Neuronal stem cell (in vitro differentiated cells): ENCODE measurements at regions not wholly inside any gene's neighbourhood (a gene's known extent, or its start where the extent isn't known, plus 50 kb on each side); places are given as distances from the start of the nearest gene placed in this dataset.

Experiments
- DNase-seq: peaks from one replicate; pipeline ENCODE4 v3.0.0-alpha.2; 2013; ENCODE audit warnings: low spot score
- H2AFZ ChIP-seq: one replicate; pipeline ENCODE4 v1.6.1; 2013; ENCODE audit warnings: mild to moderate bottlenecking, low read length, inconsistent platforms
- H2AK5ac ChIP-seq: 2 replicates; pipeline ENCODE4 v1.6.1; 2013; ENCODE audit warnings: low read depth, mild to moderate bottlenecking, inconsistent platforms, low read length, moderate library complexity, mixed read lengths
- H2BK120ac ChIP-seq: 2 replicates; pipeline ENCODE4 v1.6.1; 2013; ENCODE audit warnings: low read depth, mild to moderate bottlenecking, inconsistent platforms, low read length, moderate library complexity, mixed read lengths
- H2BK12ac ChIP-seq: one replicate; pipeline ENCODE4 v1.6.1; 2013; ENCODE audit warnings: low read length, inconsistent platforms
- H2BK15ac ChIP-seq: 2 replicates; pipeline ENCODE4 v1.6.1; 2013; ENCODE audit warnings: mild to moderate bottlenecking, low read length, inconsistent platforms, mixed read lengths
- H2BK5ac ChIP-seq: one replicate; pipeline ENCODE4 v1.6.1; 2013; ENCODE audit warnings: inconsistent platforms, mild to moderate bottlenecking, low read length, moderate library complexity
- H3K14ac ChIP-seq: one replicate; pipeline ENCODE4 v1.6.1; 2013; ENCODE audit warnings: low read length, inconsistent platforms
- H3K18ac ChIP-seq: 2 replicates; pipeline ENCODE4 v1.6.1; 2013; ENCODE audit warnings: low read length, inconsistent platforms
- H3K23ac ChIP-seq: 2 replicates; pipeline ENCODE4 v1.6.1; 2013; ENCODE audit warnings: low read depth, mild to moderate bottlenecking, mixed read lengths, low read length, inconsistent platforms; ENCODE audit not compliant: poor library complexity
- H3K27ac ChIP-seq: replicated peaks from 3 replicates; pipeline ENCODE4 v1.5.1; 2013; ENCODE audit warnings: low read length, inconsistent platforms
- H3K27me3 ChIP-seq, 3 experiments: 2 replicates each; pipeline ENCODE4 v1.6.1; 2013; ENCODE audit warnings: low read length in 3 of 3, mild to moderate bottlenecking in 2 of 3, inconsistent platforms in 1 of 3, low read depth in 1 of 3, mixed read lengths in 1 of 3, moderate library complexity in 1 of 3; ENCODE audit not compliant: control insufficient read depth in 3 of 3, insufficient read depth in 3 of 3
- H3K36me3 ChIP-seq, 2 donors: replicated peaks in 1 of 2; 2 replicates each; pipeline ENCODE4 v1.6.1; 2013; ENCODE audit warnings: low read length in 2 of 2; ENCODE audit not compliant: control insufficient read depth in 2 of 2, insufficient read depth in 2 of 2
- H3K4ac ChIP-seq: 2 replicates; pipeline ENCODE4 v1.6.1; 2013; ENCODE audit warnings: inconsistent platforms, mild to moderate bottlenecking, low read length, moderate library complexity
- H3K4me1 ChIP-seq, 2 donors: 1 replicate in 1 of 2; 2 replicates in 1 of 2; pipeline ENCODE4 v1.6.1; 2013; ENCODE audit warnings: low read length in 2 of 2, low read depth in 1 of 2; ENCODE audit not compliant: control insufficient read depth in 2 of 2, insufficient read depth in 1 of 2
- H3K4me2 ChIP-seq: one replicate; pipeline ENCODE4 v1.6.1; 2013; ENCODE audit warnings: mild to moderate bottlenecking, low read length, inconsistent platforms; ENCODE audit not compliant: insufficient read depth, poor library complexity, severe bottlenecking
- H3K4me3 ChIP-seq, 2 donors: 2 replicates each; pipeline ENCODE4 v1.5.1; 2013; ENCODE audit warnings: low read length in 2 of 2, mild to moderate bottlenecking in 2 of 2, inconsistent platforms in 1 of 2, moderate library complexity in 1 of 2
- H3K79me1 ChIP-seq: one replicate; pipeline ENCODE4 v1.6.1; 2013; ENCODE audit warnings: low read depth, mild to moderate bottlenecking, inconsistent platforms, low read length, moderate library complexity
- H3K9ac ChIP-seq: one replicate; pipeline ENCODE4 v1.6.1; 2013; ENCODE audit warnings: mild to moderate bottlenecking, low read depth, low read length, inconsistent platforms; ENCODE audit not compliant: poor library complexity
- H3K9me3 ChIP-seq, 2 donors: replicated peaks in 1 of 2; 2 replicates each; pipeline versions ENCODE3 to v1.6.1; 2013; ENCODE audit warnings: low read length in 2 of 2, mild to moderate bottlenecking in 2 of 2, inconsistent platforms in 1 of 2, low read depth in 1 of 2, mixed read lengths in 1 of 2, moderate library complexity in 1 of 2; ENCODE audit not compliant: control insufficient read depth in 2 of 2, insufficient read depth in 1 of 2
- H4K8ac ChIP-seq: one replicate; pipeline ENCODE4 v1.6.1; 2013; ENCODE audit warnings: low read depth, mild to moderate bottlenecking, inconsistent platforms, low read length, moderate library complexity
- H4K91ac ChIP-seq: one replicate; pipeline ENCODE4 v1.6.1; 2013; ENCODE audit warnings: low read length, low read depth, mild to moderate bottlenecking, inconsistent platforms; ENCODE audit not compliant: poor library complexity
- WGBS, 2 donors: extraction: QIAGEN DNeasy Blood & Tissue Kit; methylation state at CpG; one replicate each; pipeline ENCODE4 v1.1.7; 2013; ENCODE audit warnings: missing lambda C conversion rate in 2 of 2, mixed read lengths in 1 of 2; ENCODE audit not compliant: insufficient read length in 2 of 2, insufficient replicate concordance in 1 of 2; ENCODE audit errors: extremely low coverage in 2 of 2; 5-methylcytosine and 5-hydroxymethylcytosine counted together

GRCh38 chr4:12926189-12927066, 557.7 kb downstream of the RAB28 start:
- no peak overlapping the region for H3K18ac ChIP-seq
- no peaks in the 10 kb centered on the region for H3K9me3 ChIP-seq
- no peak overlapping the region for H3K4me3 ChIP-seq
- no peak overlapping the region for H2BK120ac ChIP-seq
- H2AK5ac ChIP-seq = no peak overlapping the region
- no peak overlapping the region for H2AFZ ChIP-seq
- WGBS, 2 donors = no CpG with 5 or more reads among the region's 5 CpGs
- no peak for DNase-seq
- H3K4me1 ChIP-seq = no peaks in the 10 kb centered on the region
- H2BK12ac ChIP-seq = no peak overlapping the region
- no peak overlapping the region for H3K27ac ChIP-seq
- H4K91ac ChIP-seq = no peak overlapping the region
- H2BK5ac ChIP-seq = no peak overlapping the region
- no peak overlapping the region for H3K9ac ChIP-seq
- no peaks in the 10 kb centered on the region for H3K79me1 ChIP-seq
- no peak overlapping the region for H2BK15ac ChIP-seq
- H3K27me3 ChIP-seq = no peaks in the 10 kb centered on the region
- H3K36me3 ChIP-seq = no peaks in the 10 kb centered on the region
- no peak overlapping the region for H3K23ac ChIP-seq
- H3K4ac ChIP-seq = no peak overlapping the region
- H4K8ac ChIP-seq = no peak overlapping the region
- no peak overlapping the region for H3K4me2 ChIP-seq
- no peak overlapping the region for H3K14ac ChIP-seq

GRCh38 chr4:12924728-12925320, 559.3 kb downstream of the RAB28 start:
- Histone ChIP-seq H3K27ac (no peak overlapping the region), H3K23ac (no peak overlapping the region), H3K14ac (no peak overlapping the region), H3K4me3 (no peak overlapping the region), H3K27me3 (no peaks in the 10 kb centered on the region), H3K9me3 (no peaks in the 10 kb centered on the region), H3K4me2 (no peak overlapping the region), H2BK15ac (no peak overlapping the region), H3K4ac (no peak overlapping the region), H4K91ac (no peak overlapping the region), H2BK120ac (no peak overlapping the region), H3K36me3 (no peaks in the 10 kb centered on the region), H2BK12ac (no peak overlapping the region), H2AK5ac (no peak overlapping the region), H3K79me1 (no peaks in the 10 kb centered on the region), H3K18ac (no peak overlapping the region), H2AFZ (no peak overlapping the region), H3K4me1 (no peaks in the 10 kb centered on the region), H2BK5ac (no peak overlapping the region), H3K9ac (no peak overlapping the region), H4K8ac (no peak overlapping the region)
- DNase-seq = no peak
- no CpG with 5 or more reads among the region's 2 CpGs for WGBS, 2 donors

GRCh38 chr4:12924253-12924652, 559.9 kb downstream of the RAB28 start:
- WGBS, 2 donors = no CpG with 5 or more reads among the region's 4 CpGs
- H3K27ac ChIP-seq = no peak overlapping the region
- no peak overlapping the region for H3K4ac ChIP-seq

GRCh38 chr4:12912896-12913418, 571.2 kb downstream of the RAB28 start:
- H3K14ac ChIP-seq = no peak overlapping the region
- no peak overlapping the region for H2BK12ac ChIP-seq
- H3K4me3 ChIP-seq = no peak overlapping the region
- H4K91ac ChIP-seq = no peak overlapping the region
- no peak overlapping the region for H3K27ac ChIP-seq
- no peak overlapping the region for H3K4ac ChIP-seq
- peaks cover 0 to 5% of the 10 kb centered on the region in 2 donors for H3K4me1 ChIP-seq
- no peaks in the 10 kb centered on the region for H3K27me3 ChIP-seq
- no peak for DNase-seq
- no peak overlapping the region for H2BK120ac ChIP-seq
- H3K79me1 ChIP-seq = no peaks in the 10 kb centered on the region
- no peak overlapping the region for H3K9ac ChIP-seq
- H3K23ac ChIP-seq = no peak overlapping the region
- H2BK15ac ChIP-seq = no peak overlapping the region
- H3K4me2 ChIP-seq = no peak overlapping the region
- no peak overlapping the region for H2BK5ac ChIP-seq
- WGBS, 2 donors = no CpG with 5 or more reads among the region's 2 CpGs
- peaks cover 0 to 8% of the 10 kb centered on the region in 2 donors for H3K9me3 ChIP-seq
- no peaks in the 10 kb centered on the region for H3K36me3 ChIP-seq
- H2AFZ ChIP-seq = no peak overlapping the region
- H4K8ac ChIP-seq = no peak overlapping the region
- no peak overlapping the region for H2AK5ac ChIP-seq
- no peak overlapping the region for H3K18ac ChIP-seq

More at GRCh38 chr4:12924253-12924652, 559.9 kb downstream of the RAB28 start:
- no peak overlapping the region for H2AK5ac ChIP-seq
- no peak overlapping the region for H2AFZ ChIP-seq
- no peak overlapping the region for H3K4me2 ChIP-seq
- H3K9me3 ChIP-seq = no peaks in the 10 kb centered on the region
- no peak overlapping the region for H3K18ac ChIP-seq
- DNase-seq = no peak
- no peaks in the 10 kb centered on the region for H3K27me3 ChIP-seq
- H2BK12ac ChIP-seq = no peak overlapping the region
- no peaks in the 10 kb centered on the region for H3K36me3 ChIP-seq
- H3K4me1 ChIP-seq = no peaks in the 10 kb centered on the region
- no peak overlapping the region for H4K8ac ChIP-seq
- H4K91ac ChIP-seq = no peak overlapping the region
- H3K23ac ChIP-seq = no peak overlapping the region
- H2BK120ac ChIP-seq = no peak overlapping the region
- H3K9ac ChIP-seq = no peak overlapping the region
- no peak overlapping the region for H3K4me3 ChIP-seq
- H2BK5ac ChIP-seq = no peak overlapping the region
- no peaks in the 10 kb centered on the region for H3K79me1 ChIP-seq
- no peak overlapping the region for H2BK15ac ChIP-seq
- H3K14ac ChIP-seq = no peak overlapping the region
